Activated CD4-positive, CD25-positive, alpha-beta regulatory T cell treated with anti-CD3 and anti-CD28 coated beads, Interleukin-2, amount 50 U/mL, for 72 hours (primary cell): ENCODE measurements at regions not wholly inside any gene's neighbourhood (a gene's known extent, or its start where the extent isn't known, plus 50 kb on each side); places are given as distances from the start of the nearest gene placed in this dataset.

Experiments
- DNase-seq: peaks from one replicate; pipeline ENCODE4 v3.0.0; 2021

DNA sequence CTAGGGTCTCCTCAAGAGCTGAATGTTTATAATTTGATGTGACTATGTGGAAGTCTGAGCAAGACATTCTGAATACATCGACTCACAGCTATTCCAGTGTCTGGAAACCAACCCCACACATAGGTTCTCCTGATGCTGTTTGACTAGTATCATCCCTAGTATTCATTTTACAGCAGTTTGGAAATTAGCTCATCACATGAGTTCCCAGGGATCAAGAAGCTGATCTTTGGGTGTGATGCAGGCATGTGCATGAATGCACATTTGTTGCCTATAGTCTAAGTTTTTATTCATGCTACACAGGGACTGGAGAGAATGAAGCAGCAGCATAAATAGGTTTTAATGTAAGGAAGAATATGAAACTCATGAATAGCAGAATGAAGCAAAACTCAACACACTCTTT is 284.3 kb upstream of the SPRED2 start:
- DNase-seq = no peak

DNA sequence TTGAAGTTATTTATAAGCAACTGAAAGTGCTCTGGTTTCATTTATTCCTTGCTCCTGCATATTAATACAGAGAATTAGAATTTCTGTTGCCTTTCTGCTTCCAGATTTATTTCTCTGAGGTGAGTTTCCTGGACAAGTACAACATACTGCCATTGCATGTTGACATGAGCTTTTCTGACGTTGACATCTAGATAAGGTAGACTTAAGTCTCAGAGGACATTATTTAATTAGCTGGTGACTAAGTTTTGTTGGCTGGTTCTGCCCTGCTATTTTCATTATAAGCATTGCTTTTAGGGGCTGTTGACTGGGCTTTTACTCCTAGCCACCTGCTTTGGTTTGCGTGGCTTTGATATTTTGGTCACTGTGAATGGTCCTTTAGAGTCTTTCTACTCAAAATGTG is 282.9 kb upstream of the SPRED2 start:
- no peak for DNase-seq

DNA sequence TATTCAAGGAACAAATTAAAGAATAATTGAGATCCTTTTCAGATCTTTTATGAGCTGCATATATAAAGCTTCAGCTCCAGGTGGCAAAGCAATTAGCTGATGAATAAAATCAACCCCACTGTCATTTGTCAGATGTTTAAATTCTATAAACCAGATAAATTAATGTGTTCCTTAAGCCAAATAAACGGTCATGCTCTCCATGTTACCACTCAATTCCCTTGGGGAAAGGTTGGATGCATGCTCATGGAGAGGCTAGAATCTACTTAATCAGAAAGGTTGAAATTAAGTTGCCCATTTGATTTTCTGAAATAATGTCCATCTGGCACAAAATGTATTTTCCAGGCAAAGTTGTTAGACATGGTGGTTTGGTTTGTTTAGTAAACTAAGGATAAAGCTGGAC is 282.5 kb upstream of the SPRED2 start:
- no peak for DNase-seq

DNA sequence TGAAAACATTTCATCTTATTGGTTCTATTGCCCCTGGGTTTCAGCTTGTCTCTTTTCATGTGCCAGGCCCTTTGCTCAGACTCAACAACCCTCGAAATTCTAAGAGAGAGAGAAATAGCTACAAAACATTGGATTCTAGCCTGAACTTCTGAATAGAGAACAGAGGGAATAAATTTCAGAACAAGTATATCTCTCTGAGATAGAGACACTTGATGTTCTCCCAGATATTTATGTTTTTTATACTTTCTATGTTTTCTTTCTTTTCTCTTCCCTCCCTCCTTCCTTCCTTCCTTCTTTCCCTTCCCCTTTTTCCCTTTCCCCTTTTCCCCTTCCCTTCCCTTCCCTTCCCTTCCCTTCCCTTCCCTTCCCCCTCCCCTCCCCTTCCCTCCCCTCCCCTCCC is 279.5 kb upstream of the SPRED2 start:
- DNase-seq = no peak

DNA sequence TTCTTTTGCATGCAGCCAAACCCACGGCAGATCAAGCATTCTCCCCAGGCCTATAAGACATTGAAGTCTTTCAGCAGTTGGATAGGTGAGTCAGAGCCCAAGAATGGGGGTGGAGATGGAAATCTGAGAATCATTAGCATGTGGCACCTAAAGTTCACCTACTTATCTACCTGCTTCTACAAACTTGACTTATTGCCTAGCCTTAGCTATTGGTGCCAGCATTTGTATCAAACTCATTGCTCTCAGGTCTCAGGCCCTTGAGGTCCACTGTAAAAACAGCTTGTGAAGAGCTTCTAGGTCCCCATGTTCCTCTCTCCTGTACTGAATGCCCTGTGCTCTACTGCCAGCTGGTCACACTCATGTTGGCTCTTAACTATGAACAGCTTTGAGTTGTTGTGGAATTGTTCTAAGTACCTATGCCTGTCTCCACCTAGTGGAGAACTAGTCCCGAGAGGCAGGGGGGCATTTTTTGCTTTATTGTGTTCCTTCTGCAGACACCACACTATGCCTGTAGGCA is 278.4 kb upstream of the SPRED2 start:
- no peak for DNase-seq

DNA sequence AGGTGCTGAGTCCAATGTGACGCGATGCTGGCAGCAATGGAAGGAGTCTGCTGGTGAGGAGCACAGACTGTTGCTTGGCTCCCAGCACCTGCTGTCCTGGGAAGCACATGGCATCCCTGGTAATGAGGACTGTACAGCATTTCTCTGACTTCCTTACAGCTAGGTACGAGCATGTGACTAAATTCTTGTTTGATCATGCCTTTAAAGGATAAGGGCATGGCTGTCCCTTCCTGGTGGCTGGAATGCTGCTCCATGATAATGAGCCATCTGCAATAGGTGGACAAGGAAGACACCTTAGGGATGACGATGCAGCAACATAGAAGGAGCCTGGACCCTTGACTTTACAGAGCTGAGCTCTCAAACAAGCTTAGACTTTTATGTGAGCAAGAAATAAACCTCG is 278.0 kb upstream of the SPRED2 start:
- DNase-seq = no peak

DNA sequence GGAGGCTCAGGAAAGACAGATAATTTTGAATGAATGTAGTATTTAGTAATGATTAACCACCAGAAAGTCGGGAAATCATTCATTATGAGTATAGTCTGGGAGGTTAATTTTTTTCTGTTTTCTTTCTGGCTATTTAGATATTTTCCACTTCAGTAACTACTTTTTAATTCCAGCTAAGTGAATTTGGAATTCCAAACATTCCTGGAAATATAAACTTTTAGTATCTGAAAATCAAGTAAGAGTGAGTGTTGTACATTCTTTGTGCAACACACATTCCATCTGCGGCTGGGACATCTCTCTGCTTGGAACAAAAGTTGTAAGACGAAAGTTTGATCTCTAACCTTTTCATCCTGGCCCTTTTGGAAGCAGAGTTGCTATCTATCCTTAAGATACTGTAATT is 275.7 kb upstream of the SPRED2 start:
- DNase-seq = no peak

DNA sequence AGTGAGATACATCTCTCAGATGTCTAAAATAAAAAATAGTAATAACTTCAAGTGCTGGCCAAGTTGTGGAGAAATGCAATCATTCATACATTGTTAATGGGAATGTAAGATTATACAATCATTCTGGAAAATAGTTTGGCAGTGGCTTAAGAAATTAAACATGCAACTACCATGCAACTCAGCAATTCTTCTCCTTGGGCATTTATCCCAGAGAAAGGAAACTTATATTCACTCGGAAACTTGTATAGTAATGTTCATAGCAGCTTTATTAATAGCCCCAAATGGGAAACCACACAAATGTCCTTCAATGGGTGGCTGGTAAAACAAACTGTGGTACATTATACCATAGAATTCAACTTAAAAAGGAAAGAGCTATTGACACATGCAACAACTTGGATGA is 274.0 kb upstream of the SPRED2 start:
- no peak for DNase-seq

DNA sequence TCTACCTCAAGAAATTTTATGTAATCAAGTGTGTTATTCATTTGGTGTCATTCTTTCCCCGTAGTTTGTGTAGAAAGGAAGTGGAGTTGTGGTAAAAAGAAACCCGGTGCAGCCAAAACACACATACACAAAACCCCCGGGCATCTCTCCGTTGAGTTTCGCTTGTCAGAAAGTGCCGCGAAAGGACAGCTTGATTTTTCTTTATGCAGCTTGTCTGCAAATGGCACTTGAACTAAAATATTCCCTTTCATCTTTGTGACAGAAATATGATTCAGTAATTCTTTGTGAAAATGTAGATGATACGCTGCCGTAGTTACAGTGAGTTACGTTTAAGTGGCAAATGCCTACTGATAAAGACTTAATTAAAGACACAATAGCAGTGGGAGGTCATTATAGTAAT is 268.8 kb upstream of the SPRED2 start:
- DNase-seq = no peak

DNA sequence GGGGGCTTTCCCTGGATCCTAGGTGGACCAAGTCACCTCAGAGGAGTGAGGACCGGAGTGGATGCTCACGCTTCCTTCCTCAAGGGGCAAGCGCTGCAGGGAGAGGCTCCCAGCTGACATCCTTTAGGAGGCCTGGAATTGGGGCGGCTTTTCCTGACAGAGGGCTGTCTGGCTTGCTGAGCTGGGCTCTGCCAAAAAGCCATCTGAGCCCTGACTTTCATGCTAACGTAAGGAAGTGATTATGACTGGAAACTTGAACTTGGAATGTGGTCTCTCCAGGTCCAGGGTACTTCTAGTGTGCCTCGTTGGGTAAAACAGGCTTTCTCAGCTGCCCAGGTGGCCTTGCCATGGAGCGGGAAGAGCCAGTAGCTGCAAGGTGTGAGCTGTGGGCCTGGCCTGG is 268.3 kb upstream of the SPRED2 start:
- DNase-seq = no peak

DNA sequence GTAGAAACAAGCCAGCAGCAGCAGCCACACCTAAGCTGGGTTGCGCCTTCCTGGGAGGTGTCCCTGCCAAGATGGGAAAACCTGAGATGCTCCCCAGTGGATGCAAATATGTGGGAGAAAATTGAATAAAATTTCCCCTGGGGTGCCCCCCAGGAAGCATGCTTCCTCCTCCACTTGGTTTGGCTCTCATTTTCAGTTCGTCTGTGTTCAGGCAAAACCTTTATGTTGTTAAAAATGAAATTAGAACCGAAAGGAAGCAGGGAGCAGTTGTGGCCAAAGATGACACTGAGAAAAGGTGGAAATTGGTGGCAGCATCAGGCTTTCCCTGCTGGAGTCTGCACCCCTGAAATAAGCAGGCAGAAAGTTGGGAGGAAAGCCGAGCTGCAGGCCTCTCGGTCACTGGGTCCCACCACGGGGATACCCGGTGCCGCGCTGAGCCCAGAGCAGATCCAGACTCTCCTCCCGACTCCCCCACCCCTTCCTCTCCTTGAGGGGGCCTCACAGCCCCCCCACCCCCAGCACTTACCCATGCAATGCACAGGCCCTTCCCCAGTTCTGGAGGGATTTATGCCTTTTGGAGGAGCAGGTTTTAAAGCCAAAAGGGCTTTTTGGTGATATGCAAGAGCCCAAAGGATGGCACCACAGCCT is 267.7 kb upstream of the SPRED2 start:
- no peak for DNase-seq

DNA sequence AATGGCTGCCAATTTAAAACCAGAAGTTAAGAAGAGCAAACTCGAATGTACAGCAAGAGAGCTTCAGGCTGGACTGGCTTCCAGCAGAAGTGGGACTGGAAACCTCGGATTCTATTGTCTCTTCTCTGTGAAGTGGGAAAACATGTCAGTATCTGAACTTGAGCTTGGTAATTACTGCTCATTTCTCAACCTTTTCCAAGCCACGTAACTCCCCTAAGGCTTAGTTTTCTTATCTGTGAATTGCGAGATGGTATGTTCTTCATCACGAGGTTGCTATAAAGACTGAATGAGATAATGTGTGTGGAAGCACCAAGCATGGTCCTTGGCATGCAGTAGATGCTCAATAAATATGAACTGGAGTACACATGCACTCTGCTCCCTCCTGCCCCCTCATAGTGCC is 259.4 kb upstream of the SPRED2 start:
- no peak for DNase-seq

DNA sequence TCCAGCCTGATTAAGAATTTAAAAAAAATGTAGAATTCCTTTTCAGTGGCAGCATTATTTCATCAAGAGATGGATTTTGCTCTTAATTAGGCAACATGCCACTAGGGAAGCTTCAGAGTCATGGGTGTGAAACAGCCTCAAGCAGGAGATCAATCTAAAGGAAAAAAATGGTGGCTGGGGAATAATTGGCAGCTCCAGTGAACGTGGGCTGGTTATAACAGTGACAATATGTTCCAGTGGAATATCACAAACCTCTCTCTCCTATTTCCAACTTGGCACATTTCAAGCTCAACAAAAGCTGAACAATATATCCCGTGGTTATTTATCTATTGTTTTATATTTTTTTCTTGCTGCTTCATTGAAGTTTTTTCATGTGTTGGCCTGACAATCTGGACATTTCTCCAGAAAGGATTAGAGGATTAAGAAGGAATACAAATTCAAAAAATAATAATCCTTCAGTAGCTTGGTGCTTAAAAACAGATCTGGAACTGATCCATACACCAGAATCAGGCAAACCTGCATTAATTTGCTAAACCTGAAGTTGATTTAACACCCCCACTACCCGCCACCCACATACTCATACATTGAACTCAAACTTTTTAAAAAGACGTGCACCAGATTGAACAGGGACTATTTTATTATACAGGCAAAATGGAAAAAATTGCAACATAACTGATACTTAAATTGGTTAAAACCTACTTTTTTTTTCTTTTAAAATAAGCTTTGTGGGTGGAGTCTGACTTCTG is 255.9 kb upstream of the SPRED2 start:
- no peak for DNase-seq

DNA sequence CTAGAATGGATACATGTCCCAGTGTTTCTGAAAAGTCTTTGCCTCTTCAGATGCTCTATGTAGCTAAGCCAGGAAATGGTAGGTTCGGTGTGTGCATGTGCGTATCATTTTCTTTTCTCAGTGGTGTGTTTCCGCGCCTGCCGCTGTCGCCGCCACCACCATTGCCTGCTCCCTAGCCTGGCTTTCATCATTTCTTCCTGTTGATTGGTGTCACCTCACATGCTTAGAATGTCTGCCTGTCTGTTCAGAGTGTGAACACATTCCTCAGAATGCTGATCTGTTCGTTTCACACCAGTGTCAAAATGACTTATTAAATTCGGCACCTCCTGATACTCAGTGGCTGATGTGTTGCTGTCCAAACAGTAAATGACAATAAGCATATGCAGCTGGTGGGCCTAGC is 255.2 kb upstream of the SPRED2 start:
- DNase-seq = no peak

DNA sequence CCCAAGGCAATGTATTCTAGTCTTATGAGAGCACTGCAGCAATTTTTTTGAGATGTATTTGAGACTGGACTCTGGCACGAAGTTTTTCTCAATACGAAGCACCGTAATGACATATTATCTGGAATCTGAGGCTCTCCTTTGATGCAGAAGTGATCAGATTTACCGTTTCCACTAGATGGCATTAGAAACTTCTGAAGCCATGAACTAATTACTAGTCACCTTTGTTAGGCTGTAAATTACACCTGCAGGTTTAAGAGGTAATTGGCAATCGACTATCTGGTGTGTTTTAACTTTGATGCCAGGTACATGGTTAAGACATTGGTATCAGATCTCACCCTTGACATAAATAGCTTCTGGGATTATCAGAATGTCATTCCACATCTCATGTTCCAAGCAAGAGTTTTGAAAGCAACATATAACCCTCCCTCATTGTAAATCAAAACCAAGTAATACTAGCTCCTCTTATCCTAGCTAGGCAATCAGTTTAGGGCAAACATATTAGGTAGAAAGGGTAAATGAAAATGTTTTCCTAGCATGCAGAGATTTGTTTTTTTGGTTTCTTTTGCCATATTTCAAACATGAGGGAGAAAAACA is 254.6 kb upstream of the SPRED2 start:
- no peak for DNase-seq

DNA sequence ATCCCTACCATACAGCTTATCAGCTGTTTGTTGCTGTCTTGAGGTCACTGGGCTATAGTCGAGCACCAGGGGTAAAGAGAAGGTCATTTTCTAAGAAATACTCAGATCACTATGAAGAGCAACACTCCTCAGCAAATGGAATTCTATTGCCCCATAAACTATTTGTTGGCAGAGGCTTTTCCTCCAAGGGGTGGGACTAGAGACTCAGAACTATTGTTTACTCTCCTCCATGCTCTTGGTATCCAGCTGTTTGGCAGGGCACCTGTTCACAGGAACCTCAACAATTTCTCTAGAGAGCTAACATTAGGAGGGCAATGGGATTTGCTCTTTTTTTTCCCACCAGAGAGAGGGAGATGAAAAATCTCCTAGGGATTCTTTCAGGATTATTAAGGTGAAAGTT is 249.1 kb upstream of the SPRED2 start:
- no peak for DNase-seq

DNA sequence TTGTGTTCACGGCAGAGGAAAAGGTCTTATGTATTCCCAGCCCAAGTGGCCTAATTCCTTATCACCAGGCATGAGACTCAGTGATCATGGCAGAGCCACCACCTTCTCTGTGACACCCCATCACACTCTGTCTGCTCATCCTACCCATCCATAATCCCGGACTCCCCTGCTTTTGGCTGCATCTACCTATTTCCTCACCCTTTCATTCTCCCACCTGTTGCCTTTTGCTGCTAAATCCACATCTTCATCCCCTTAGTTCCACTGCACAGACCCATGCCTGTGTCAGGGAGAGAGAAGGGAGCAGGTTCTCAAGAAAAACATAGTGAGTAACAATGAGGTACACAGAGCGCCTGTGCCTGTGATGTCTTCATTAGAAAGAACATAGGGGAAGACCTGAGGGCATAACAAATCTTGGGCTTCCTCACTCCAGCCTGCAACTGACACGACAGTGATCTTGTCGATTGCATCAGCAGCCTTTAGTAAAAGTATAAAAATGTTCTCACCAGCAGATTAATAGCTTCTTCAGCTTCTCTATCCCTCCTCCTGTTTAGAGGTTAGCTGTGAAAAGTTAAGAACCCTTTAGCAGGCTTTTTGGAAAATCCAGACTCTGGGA is 246.5 kb upstream of the SPRED2 start:
- no peak for DNase-seq

DNA sequence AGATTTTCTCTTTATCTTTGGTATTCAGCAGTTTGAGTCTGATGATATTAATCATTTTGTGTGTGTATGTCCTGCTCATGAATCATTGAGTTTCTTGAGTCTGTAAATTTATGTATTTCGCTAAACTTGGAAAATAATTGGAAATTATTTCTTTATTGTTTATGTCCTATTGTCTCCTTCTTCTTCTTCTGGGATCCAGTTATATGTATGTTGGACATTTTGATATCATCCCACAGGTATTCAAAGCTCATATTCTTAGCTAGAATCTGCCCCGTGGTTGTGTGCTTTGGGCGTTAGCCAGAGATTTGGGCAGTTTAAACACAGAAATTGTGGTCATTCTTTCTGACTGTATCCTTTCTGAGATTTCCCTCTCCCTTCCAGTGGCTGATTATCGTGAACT is 243.0 kb upstream of the SPRED2 start:
- no peak for DNase-seq

DNA sequence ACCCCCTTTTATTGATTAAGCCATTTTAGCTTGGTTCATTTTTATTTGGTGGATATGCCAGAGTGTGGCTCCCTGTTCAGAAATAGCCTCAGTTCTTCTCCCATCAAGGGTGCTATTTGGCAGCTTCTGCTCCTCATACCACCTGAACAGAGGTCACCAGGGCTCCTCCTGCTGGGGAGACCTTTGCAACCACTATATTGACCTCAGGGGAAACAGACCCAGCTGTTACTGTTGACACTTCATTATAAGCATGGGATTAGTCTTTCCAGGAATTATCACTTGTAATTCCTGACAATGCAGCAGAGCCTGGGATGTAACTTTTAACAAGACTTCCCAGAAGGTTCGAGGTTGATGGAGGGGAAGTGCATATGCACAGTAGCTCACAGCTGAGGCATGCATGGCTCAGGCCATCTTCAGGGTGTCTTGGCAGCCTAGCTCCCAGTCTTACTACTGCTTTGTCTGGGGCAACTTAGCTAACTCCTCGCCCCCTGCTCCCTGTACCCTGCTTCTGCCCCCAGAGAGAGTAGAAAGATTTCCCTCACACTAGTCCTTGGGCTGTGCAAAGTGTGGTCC is 239.4 kb upstream of the SPRED2 start:
- DNase-seq = no peak

DNA sequence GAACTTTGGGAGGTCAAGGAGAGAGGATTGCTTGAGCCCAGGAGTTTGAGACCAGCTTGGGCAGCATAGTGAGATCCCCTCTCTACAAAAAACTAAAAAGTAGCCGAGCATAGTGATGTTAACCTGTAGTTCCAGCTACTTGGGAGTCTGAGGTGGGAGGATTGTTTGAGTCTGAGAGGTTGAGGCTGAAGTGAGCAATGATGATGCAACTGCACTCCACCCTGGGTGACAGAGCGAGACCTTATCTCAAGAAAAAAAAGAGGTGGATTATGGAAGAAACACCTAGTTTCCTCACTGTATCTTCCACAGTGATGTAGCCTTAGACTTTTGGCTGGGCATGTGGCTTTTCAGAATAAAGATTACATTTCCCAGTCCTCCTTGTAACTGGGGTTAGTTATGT is 237.2 kb upstream of the SPRED2 start:
- DNase-seq = no peak

DNA sequence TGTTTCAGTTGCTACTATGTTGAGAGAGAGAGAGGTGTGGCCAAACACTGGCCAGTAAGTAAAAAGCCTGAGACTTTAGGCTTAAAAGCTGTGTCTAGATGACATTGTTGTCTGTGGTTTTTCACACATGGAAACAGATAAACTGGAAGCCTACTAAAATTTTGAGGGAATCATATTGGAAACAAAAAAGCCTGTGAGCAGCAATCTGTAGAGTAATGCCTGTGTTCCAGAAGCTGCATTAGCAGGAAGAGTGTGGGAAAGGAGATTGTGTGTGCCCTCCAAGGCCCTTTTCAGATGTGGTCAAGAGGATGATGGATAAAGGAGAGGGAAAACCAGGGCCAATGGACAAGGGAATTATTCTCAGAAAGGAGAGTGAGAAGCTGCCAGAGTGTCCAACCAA is 236.3 kb upstream of the SPRED2 start:
- no peak for DNase-seq

DNA sequence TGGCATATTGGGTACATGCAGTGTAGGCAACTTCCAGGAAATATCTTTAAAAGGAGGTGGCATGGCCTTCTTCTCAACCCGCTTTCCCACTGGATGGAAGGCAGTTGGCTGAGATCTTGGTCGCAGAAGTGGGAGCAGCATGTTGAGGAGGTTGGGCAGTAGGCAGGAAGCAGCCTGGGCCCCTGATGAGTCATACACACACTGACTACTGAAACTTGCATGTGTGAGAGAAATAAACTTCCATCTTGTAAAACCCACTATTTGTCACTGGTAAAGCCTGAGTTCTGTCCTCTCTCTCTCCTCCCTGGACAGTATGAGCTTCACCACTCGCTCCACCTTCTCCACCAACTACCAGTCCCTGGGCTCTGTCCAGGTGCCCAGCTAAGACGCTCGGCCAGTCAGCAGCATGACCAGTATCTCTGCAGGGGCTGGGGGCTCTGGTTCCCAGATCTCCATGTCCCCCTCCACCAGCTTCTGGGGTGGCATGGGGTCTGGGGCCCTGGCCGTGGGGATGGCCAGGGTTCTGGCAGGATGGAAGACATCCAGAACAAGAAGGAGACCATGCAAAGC is 233.8 kb upstream of the SPRED2 start:
- no peak for DNase-seq

DNA sequence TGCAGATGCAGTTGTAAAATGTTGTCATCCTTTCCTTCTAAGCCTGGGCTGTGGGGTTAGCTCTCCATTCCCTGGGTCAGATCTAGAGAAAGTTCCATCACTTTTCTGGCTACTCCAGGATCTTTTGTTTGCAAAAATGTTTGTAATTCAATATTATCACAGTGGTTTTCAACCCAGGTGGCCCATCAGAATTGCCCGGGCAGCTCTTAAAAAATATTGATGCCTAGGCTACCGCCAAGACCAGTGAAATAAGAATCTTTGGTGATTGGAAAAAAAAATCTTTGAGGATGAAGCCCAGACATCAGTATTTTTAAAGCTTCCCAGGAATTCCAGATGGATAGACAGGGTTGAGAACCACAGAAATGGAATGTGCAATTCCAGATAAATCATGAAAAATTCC is 232.5 kb upstream of the SPRED2 start:
- DNase-seq = no peak
